Mammary epithelial cell (primary cell): ENCODE measurements at regions not wholly inside any gene's neighbourhood (a gene's known extent, or its start where the extent isn't known, plus 50 kb on each side); places are given as distances from the start of the nearest gene placed in this dataset.

Experiments
- EZH2 ChIP-seq: IDR thresholded peaks from 2 replicates; pipeline ENCODE4 v1.6.1; 2012; ENCODE audit warnings: low read length, inconsistent platforms, borderline replicate concordance
- TF ChIP-seq, protein P1 (sequence below), 2 donors: IDR thresholded peaks in 1 of 2; conservative IDR thresholded peaks in 1 of 2; 2 replicates each; pipeline ENCODE4 v1.5.1; 2011 to 2012; ENCODE audit warnings: inconsistent platforms in 2 of 2, low read length in 2 of 2, mild to moderate bottlenecking in 2 of 2, control low read depth in 1 of 2, low read depth in 1 of 2; ENCODE audit not compliant: insufficient read depth in 1 of 2; ENCODE audit errors: extremely low read depth in 1 of 2

GRCh38 chr14:61122862-61123261 lies 141.8 kb downstream of the SLC38A6 start:
- TF ChIP-seq, protein P1, sequence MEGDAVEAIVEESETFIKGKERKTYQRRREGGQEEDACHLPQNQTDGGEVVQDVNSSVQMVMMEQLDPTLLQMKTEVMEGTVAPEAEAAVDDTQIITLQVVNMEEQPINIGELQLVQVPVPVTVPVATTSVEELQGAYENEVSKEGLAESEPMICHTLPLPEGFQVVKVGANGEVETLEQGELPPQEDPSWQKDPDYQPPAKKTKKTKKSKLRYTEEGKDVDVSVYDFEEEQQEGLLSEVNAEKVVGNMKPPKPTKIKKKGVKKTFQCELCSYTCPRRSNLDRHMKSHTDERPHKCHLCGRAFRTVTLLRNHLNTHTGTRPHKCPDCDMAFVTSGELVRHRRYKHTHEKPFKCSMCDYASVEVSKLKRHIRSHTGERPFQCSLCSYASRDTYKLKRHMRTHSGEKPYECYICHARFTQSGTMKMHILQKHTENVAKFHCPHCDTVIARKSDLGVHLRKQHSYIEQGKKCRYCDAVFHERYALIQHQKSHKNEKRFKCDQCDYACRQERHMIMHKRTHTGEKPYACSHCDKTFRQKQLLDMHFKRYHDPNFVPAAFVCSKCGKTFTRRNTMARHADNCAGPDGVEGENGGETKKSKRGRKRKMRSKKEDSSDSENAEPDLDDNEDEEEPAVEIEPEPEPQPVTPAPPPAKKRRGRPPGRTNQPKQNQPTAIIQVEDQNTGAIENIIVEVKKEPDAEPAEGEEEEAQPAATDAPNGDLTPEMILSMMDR (conservative IDR thresholded peaks at IDR 0.05 in 1 of 2, IDR thresholded peaks at IDR 0.05 in 1 of 2; ENCODE audit: extremely low read depth in 1 of 2, insufficient read depth in 1 of 2, low read depth in 1 of 2, low read length in 2 of 2): no peak
- TF ChIP-seq EZH2: no peak
